Transverse colon (tissue), 3 donors: ENCODE measurements at regions not wholly inside any gene's neighbourhood (a gene's known extent, or its start where the extent isn't known, plus 50 kb on each side); places are given as distances from the start of the nearest gene placed in this dataset.

Experiments
- EP300 ChIP-seq: sonication (generic); formaldehyde crosslinking; IDR thresholded peaks from one replicate; pipeline ENCODE4 v1.6.1; 2017; ENCODE audit warnings: antibody characterized with exemption, low read depth
- POLR2A ChIP-seq: fragments of 450-650 bp; IDR thresholded peaks from one replicate; pipeline ENCODE4 v1.6.1; 2016; ENCODE audit warnings: antibody characterized with exemption, mild to moderate bottlenecking, moderate library complexity
- TF ChIP-seq, protein P1 (sequence below), 5 experiments: fragments of 200-600 bp in 3 of 5; fragments of 450-650 bp in 2 of 5; sonication (generic) in 3 of 5; IDR thresholded peaks; 1 replicate in 2 of 5; 2 replicates in 3 of 5; pipeline ENCODE4 v1.5.1; 2016 to 2017; ENCODE audit warnings: antibody characterized with exemption in 5 of 5, inconsistent platforms in 3 of 5, mild to moderate bottlenecking in 2 of 5, moderate library complexity in 1 of 5

DNA sequence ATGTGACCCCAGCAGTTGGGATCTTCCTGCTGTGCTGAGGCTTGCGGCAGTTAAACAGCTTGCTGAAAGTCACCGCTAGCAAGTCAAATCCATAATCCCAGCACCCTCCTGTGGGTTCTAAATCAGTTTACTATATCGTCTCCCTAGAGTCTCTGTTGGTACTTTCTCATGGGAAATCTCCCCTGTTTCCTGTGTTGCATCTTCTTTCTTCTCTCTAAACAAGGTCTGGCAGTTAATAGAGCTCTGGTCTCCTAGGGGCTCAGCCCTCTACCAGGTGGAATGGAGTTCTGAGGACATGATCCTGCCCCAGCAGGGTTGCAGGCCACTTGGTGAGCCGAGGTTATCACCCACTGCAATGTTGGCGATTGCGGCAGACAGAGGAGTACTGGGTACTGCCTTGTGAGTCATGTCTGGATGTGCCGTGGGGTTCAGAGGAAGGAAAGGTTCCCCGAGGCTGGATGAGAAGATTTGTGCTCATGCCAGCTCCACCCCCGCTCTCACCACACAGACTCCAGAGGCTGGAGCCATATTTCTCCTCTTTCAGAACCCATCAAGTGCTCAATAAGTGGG is 59.4 kb upstream of the SIX2 start:
- TF ChIP-seq, protein P1, sequence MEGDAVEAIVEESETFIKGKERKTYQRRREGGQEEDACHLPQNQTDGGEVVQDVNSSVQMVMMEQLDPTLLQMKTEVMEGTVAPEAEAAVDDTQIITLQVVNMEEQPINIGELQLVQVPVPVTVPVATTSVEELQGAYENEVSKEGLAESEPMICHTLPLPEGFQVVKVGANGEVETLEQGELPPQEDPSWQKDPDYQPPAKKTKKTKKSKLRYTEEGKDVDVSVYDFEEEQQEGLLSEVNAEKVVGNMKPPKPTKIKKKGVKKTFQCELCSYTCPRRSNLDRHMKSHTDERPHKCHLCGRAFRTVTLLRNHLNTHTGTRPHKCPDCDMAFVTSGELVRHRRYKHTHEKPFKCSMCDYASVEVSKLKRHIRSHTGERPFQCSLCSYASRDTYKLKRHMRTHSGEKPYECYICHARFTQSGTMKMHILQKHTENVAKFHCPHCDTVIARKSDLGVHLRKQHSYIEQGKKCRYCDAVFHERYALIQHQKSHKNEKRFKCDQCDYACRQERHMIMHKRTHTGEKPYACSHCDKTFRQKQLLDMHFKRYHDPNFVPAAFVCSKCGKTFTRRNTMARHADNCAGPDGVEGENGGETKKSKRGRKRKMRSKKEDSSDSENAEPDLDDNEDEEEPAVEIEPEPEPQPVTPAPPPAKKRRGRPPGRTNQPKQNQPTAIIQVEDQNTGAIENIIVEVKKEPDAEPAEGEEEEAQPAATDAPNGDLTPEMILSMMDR (IDR thresholded peaks at IDR 0.05) = no peak
- TF ChIP-seq POLR2A (no peak), EP300 (no peak)
